ENCODE measurements at regions not wholly inside any gene's neighbourhood (a gene's known extent, or its start where the extent isn't known, plus 50 kb on each side); places are given as distances from the start of the nearest gene placed in this dataset.

- TF ChIP-seq REST (IDR thresholded peaks at IDR 0.05; ENCODE audit: borderline replicate concordance) (no peak), RAD21 (conservative IDR thresholded peaks at IDR 0.05) (no peak), TAF1 (IDR thresholded peaks at IDR 0.05; ENCODE audit: low read depth) (no peak), EZH2 (IDR thresholded peaks at IDR 0.05; ENCODE audit: borderline replicate concordance, insufficient read depth, low read length, poor library complexity, severe bottlenecking) (no peak), SMC3 (conservative IDR thresholded peaks at IDR 0.05; ENCODE audit: poor library complexity) (no peak)
- H3K36me3 ChIP-seq (ENCODE audit: insufficient read depth, low read length): no peaks in the 10 kb centered on the region
- H3K4me3 ChIP-seq (ENCODE audit: low read length): no peak overlapping the region
- no peaks in the 10 kb centered on the region for H3K79me2 ChIP-seq (replicated peaks; ENCODE audit: insufficient read depth, low read length)
- no peaks in the 10 kb centered on the region for H3K9me3 ChIP-seq (ENCODE audit: low read length)
- no peak overlapping the region for H3K9ac ChIP-seq (ENCODE audit: low read length)
- H3K27me3 ChIP-seq (ENCODE audit: insufficient read depth, low read depth, low read length): no peaks in the 10 kb centered on the region
- no peaks in the 10 kb centered on the region for H3K9me2 ChIP-seq (ENCODE audit: insufficient read depth, low read length)
- no peaks in the 10 kb centered on the region for H3F3A ChIP-seq (ENCODE audit: insufficient read depth, low read length, poor library complexity, severe bottlenecking)
- H2AFZ ChIP-seq (ENCODE audit: low read depth, low read length): no peak overlapping the region
- no peaks in the 10 kb centered on the region for H4K20me1 ChIP-seq (ENCODE audit: insufficient read depth)
- H3K4me2 ChIP-seq (ENCODE audit: low read length): no peak overlapping the region
- no peak overlapping the region for H3K27ac ChIP-seq (ENCODE audit: low read length)
These were observed 159.9 kb downstream of the SUCLA2 start for GRCh38 chr13:47841151-47841550.

- H3K9me2 ChIP-seq (ENCODE audit: insufficient read depth, low read length): no peaks in the 10 kb centered on the region
- no peaks in the 10 kb centered on the region for H3F3A ChIP-seq (ENCODE audit: insufficient read depth, low read length, poor library complexity, severe bottlenecking)
- TF ChIP-seq CTCF (IDR thresholded peaks at IDR 0.05; ENCODE audit: poor library complexity, severe bottlenecking) (no peak), TAF1 (IDR thresholded peaks at IDR 0.05; ENCODE audit: low read depth) (no peak), EP300 (conservative IDR thresholded peaks at IDR 0.05; ENCODE audit: poor library complexity, severe bottlenecking) (no peak), REST (IDR thresholded peaks at IDR 0.05; ENCODE audit: borderline replicate concordance) (no peak), POLR2AphosphoS5 (IDR thresholded peaks at IDR 0.05) (no peak)
- no peaks in the 10 kb centered on the region for H3K36me3 ChIP-seq (ENCODE audit: insufficient read depth, low read length)
- no peaks in the 10 kb centered on the region for H3K27me3 ChIP-seq (ENCODE audit: insufficient read depth, low read depth, low read length)
- H3K9ac ChIP-seq (ENCODE audit: low read length): no peak overlapping the region
- no peaks in the 10 kb centered on the region for H4K20me1 ChIP-seq (ENCODE audit: insufficient read depth)
- no peaks in the 10 kb centered on the region for H3K9me3 ChIP-seq (ENCODE audit: low read length)
- H3K4me3 ChIP-seq (ENCODE audit: low read length): no peak overlapping the region
- no peak overlapping the region for H3K27ac ChIP-seq (ENCODE audit: low read length)
- H3K4me2 ChIP-seq (ENCODE audit: low read length): no peak overlapping the region
- no peak overlapping the region for H2AFZ ChIP-seq (ENCODE audit: low read depth, low read length)
- H3K79me2 ChIP-seq (replicated peaks; ENCODE audit: insufficient read depth, low read length): no peaks in the 10 kb centered on the region
These were observed 163.2 kb downstream of the SUCLA2 start for GRCh38 chr13:47837906-47838305.

Data from neural cell (in vitro differentiated cells).